ENCODE measurements at regions not wholly inside any gene's neighbourhood (a gene's known extent, or its start where the extent isn't known, plus 50 kb on each side); places are given as distances from the start of the nearest gene placed in this dataset.
"Not testable (repeated sequence)": the region's sequence is repeated elsewhere in the genome, so short reads cannot be mapped to it uniquely, and the experiment has no call there.

DNA sequence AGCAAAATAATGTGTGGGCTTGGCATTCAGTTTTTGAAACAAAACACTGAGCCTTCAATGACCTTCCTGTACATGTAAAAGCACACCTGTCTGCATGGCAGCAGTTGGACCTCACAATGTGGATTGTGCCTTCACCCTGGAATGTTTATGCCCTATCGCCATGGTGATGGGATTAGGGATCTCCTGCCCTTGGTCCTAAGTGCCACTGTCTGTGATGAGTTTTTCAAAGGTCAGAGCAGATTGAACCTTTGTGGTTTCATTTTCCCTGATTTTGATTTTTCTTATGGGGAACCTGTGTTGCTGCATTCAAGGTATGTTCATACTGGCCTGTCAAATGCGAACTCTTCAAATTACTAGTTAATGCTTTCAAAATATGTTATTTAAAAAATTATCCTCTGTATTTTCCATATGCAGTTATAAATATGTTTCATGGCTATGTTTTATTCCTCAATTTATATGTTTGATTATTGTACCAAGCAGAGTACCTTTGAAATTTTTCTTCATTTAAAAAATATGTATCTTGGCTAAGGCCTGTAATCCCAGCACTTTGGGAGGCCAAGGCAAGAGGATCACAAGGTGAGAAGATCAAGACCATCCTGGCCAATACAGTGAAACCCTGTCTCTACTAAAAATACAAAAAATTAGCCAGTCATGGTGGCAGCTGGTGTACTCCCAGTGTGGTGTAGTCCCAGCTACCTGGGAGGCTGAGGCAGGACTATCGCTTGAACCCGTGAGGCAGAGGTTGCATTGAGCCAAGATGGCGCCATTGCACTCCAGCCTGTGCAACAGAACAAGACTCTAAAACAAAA lies 969.7 kb downstream of the TUBA3C start:
- TF ChIP-seq, protein P1, sequence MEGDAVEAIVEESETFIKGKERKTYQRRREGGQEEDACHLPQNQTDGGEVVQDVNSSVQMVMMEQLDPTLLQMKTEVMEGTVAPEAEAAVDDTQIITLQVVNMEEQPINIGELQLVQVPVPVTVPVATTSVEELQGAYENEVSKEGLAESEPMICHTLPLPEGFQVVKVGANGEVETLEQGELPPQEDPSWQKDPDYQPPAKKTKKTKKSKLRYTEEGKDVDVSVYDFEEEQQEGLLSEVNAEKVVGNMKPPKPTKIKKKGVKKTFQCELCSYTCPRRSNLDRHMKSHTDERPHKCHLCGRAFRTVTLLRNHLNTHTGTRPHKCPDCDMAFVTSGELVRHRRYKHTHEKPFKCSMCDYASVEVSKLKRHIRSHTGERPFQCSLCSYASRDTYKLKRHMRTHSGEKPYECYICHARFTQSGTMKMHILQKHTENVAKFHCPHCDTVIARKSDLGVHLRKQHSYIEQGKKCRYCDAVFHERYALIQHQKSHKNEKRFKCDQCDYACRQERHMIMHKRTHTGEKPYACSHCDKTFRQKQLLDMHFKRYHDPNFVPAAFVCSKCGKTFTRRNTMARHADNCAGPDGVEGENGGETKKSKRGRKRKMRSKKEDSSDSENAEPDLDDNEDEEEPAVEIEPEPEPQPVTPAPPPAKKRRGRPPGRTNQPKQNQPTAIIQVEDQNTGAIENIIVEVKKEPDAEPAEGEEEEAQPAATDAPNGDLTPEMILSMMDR (IDR thresholded peaks at IDR 0.05) = not testable (repeated sequence)
- TF ChIP-seq RCOR1 (IDR thresholded peaks at IDR 0.05; ENCODE audit: low read depth, low read length); JUN (IDR thresholded peaks at IDR 0.05); ZC3H11A (IDR thresholded peaks at IDR 0.05): not testable (repeated sequence)

Measured in A549 (cell line).